SU-DHL-6 (cell line): ENCODE measurements at regions not wholly inside any gene's neighbourhood (a gene's known extent, or its start where the extent isn't known, plus 50 kb on each side); places are given as distances from the start of the nearest gene placed in this dataset.

Source experiments
- H2AFZ ChIP-seq: fragments of 200-600 bp; sonication (generic); 2 replicates; pipeline ENCODE4 v1.6.1; 2014; ENCODE audit warnings: low read depth, mild to moderate bottlenecking, moderate library complexity, mixed read lengths, antibody characterized with exemption, low read length; ENCODE audit not compliant: severe bottlenecking
- H3F3A ChIP-seq: fragments of 200-600 bp; shearing (Covaris generic); 2 replicates; pipeline ENCODE4 v1.6.0; 2016; ENCODE audit warnings: antibody characterized with exemption, mild to moderate bottlenecking; ENCODE audit not compliant: insufficient read depth
- H3K27ac ChIP-seq: fragments of 200-600 bp; sonication (generic); 2 replicates; pipeline ENCODE4 v1.5.1; 2016; ENCODE audit warnings: low read depth, mild to moderate bottlenecking, low read length, moderate library complexity, mixed read lengths
- H3K27me3 ChIP-seq: fragments of 200-600 bp; sonication (generic), shearing (Covaris generic); 2 replicates; pipeline ENCODE4 v1.6.0; 2014; ENCODE audit warnings: mild to moderate bottlenecking, low read length
- H3K36me3 ChIP-seq: fragments of 200-600 bp; sonication (generic); 2 replicates; pipeline ENCODE4 v1.6.1; 2014; ENCODE audit warnings: mild to moderate bottlenecking, low read length, mixed read lengths
- H3K4me2 ChIP-seq: fragments of 300-600, 200-600 bp; shearing (Covaris generic), sonication (generic); 2 replicates; pipeline ENCODE4 v1.6.0; 2014; ENCODE audit warnings: low read length, low read depth, mild to moderate bottlenecking; ENCODE audit not compliant: poor library complexity, severe bottlenecking
- H3K4me3 ChIP-seq: fragments of 200-600 bp; sonication (generic); 2 replicates; pipeline ENCODE4 v1.5.1; 2014; ENCODE audit warnings: antibody characterized with exemption, low read length, mild to moderate bottlenecking, mixed read lengths; ENCODE audit not compliant: insufficient read depth, poor library complexity, severe bottlenecking
- H3K79me2 ChIP-seq: fragments of 200-600 bp; sonication (generic); 2 replicates; pipeline ENCODE4 v1.6.1; 2014; ENCODE audit warnings: mild to moderate bottlenecking, low read length, moderate library complexity; ENCODE audit not compliant: insufficient read depth
- H3K9ac ChIP-seq: fragments of 200-600 bp; sonication (generic); 2 replicates; pipeline ENCODE4 v1.7.0; 2014; ENCODE audit warnings: mild to moderate bottlenecking, low read length
- H3K9me2 ChIP-seq: fragments of 200-600 bp; sonication (generic); replicated peaks from 2 replicates; pipeline ENCODE4 v1.6.1; 2014; ENCODE audit warnings: low read length; ENCODE audit not compliant: insufficient read depth
- H3K9me3 ChIP-seq: fragments of 200-600 bp; sonication (generic); 2 replicates; pipeline ENCODE4 v1.6.1; 2014; ENCODE audit warnings: low read length, mixed read lengths; ENCODE audit not compliant: insufficient read depth
- H4K20me1 ChIP-seq: fragments of 200-600 bp; sonication (generic); 2 replicates; pipeline ENCODE4 v1.6.1; 2014; ENCODE audit warnings: low read depth, mild to moderate bottlenecking, antibody characterized with exemption, low read length, moderate library complexity, mixed read lengths
- EZH2phosphoT487 ChIP-seq: fragments of 200-600 bp; sonication (generic), shearing (Covaris generic); conservative IDR thresholded peaks from 2 replicates; pipeline ENCODE4 v1.6.1; 2018; ENCODE audit warnings: mild to moderate bottlenecking, antibody characterized with exemption, low read length, moderate library complexity, mixed read lengths
- TF ChIP-seq, protein P1 (sequence below): fragments of 200-600 bp; sonication (generic); IDR thresholded peaks from one replicate; pipeline ENCODE4 v1.5.1; 2017; ENCODE audit warnings: antibody characterized with exemption, mild to moderate bottlenecking, low read length, moderate library complexity; ENCODE audit not compliant: insufficient read depth, poor library complexity, severe bottlenecking

- H3K4me3 ChIP-seq, result no peak overlapping the region
- H3K9me2 ChIP-seq, result no peaks in the 10 kb centered on the region
- no peaks in the 10 kb centered on the region for H4K20me1 ChIP-seq
- TF ChIP-seq, protein P1, sequence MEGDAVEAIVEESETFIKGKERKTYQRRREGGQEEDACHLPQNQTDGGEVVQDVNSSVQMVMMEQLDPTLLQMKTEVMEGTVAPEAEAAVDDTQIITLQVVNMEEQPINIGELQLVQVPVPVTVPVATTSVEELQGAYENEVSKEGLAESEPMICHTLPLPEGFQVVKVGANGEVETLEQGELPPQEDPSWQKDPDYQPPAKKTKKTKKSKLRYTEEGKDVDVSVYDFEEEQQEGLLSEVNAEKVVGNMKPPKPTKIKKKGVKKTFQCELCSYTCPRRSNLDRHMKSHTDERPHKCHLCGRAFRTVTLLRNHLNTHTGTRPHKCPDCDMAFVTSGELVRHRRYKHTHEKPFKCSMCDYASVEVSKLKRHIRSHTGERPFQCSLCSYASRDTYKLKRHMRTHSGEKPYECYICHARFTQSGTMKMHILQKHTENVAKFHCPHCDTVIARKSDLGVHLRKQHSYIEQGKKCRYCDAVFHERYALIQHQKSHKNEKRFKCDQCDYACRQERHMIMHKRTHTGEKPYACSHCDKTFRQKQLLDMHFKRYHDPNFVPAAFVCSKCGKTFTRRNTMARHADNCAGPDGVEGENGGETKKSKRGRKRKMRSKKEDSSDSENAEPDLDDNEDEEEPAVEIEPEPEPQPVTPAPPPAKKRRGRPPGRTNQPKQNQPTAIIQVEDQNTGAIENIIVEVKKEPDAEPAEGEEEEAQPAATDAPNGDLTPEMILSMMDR, result no peak
- TF ChIP-seq EZH2phosphoT487, result no peak
- H3K9me3 ChIP-seq, result no peaks in the 10 kb centered on the region
- H3K36me3 ChIP-seq, result no peaks in the 10 kb centered on the region
- no peak overlapping the region for H3K27ac ChIP-seq
- no peak overlapping the region for H3K9ac ChIP-seq
- H3K79me2 ChIP-seq, result no peaks in the 10 kb centered on the region
- H2AFZ ChIP-seq, result no peak overlapping the region
- H3F3A ChIP-seq, result no peaks in the 10 kb centered on the region
- H3K4me2 ChIP-seq, result no peak overlapping the region
- H3K27me3 ChIP-seq, result no peaks in the 10 kb centered on the region
Observed at GRCh38 chr2:126449677-126450076, 206.3 kb upstream of the GYPC start.

- TF ChIP-seq, protein P1, result no peak
- TF ChIP-seq EZH2phosphoT487, result no peak
- Histone ChIP-seq H4K20me1 (no peaks in the 10 kb centered on the region), H3F3A (no peaks in the 10 kb centered on the region), H3K27ac (no peak overlapping the region), H3K79me2 (no peaks in the 10 kb centered on the region), H3K4me2 (no peak overlapping the region), H3K9me3 (no peaks in the 10 kb centered on the region), H3K9ac (no peak overlapping the region), H3K4me3 (no peak overlapping the region), H3K9me2 (no peaks in the 10 kb centered on the region), H2AFZ (no peak overlapping the region), H3K27me3 (no peaks in the 10 kb centered on the region), H3K36me3 (no peaks in the 10 kb centered on the region)
Observed at GRCh38 chr2:126463892-126464674, 191.9 kb upstream of the GYPC start.

DNA sequence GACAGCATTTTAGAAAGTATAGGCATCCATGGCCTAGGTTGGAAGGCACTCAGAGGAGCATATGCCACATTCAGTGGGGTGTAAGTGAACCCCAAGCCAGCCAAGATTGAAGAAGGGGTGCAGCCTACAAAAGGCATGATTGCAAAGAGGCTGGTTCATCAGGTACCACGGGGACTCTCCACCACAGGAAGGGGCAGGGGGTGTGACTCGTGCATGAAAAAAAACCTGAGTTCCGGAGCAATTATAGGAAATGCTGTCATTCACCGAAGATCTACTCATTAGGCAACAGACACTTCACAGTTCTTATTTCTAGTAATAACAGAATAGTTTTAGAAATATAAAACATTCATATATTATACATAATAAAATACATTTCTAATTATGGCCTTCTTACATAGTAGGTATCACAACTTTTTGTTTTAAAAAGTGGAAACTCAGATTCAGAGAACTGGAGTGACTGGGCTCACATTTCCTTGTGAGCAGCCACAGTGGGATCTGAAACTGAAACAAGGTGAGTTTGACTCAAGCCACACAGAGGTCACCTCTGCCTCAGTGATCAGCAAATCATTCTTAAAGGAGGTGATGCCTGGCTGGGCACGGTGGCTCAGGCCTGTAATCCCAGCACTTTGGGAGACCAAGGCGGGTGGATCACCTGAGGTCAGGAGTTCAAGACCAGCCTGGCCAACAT, 188.4 kb upstream of the GYPC start:
- no peaks in the 10 kb centered on the region for H3K9me2 ChIP-seq
- TF ChIP-seq, protein P1, result no peak
- no peak for TF ChIP-seq EZH2phosphoT487
- H3K27me3 ChIP-seq, result no peaks in the 10 kb centered on the region
- no peaks in the 10 kb centered on the region for H3K36me3 ChIP-seq
- no peaks in the 10 kb centered on the region for H3K79me2 ChIP-seq
- H4K20me1 ChIP-seq, result no peaks in the 10 kb centered on the region
- no peaks in the 10 kb centered on the region for H3K9me3 ChIP-seq
- H3K4me2 ChIP-seq, result no peak overlapping the region
- H3F3A ChIP-seq, result no peaks in the 10 kb centered on the region
- no peak overlapping the region for H2AFZ ChIP-seq
- no peak overlapping the region for H3K4me3 ChIP-seq
- H3K9ac ChIP-seq, result no peak overlapping the region
- H3K27ac ChIP-seq, result no peak overlapping the region
